Prostate gland (tissue), 2 donors: ENCODE measurements at regions not wholly inside any gene's neighbourhood (a gene's known extent, or its start where the extent isn't known, plus 50 kb on each side); places are given as distances from the start of the nearest gene placed in this dataset.

Source experiments
- DNase-seq: peaks from one replicate; pipeline ENCODE4 v3.0.0-alpha.2; 2019; ENCODE audit warnings: low spot score
- H3K27ac ChIP-seq, 2 donors: fragments of 200-600 bp; sonication (generic); 2 replicates each; pipeline ENCODE4 v1.5.1; 2017 to 2019
- H3K27me3 ChIP-seq: fragments of 200-600 bp; sonication (generic); replicated peaks from 2 replicates; pipeline ENCODE4 v1.5.1; 2019; ENCODE audit not compliant: insufficient read depth
- H3K36me3 ChIP-seq, 2 donors: fragments of 200-600 bp; sonication (generic); 1 replicate in 1 of 2; 2 replicates in 1 of 2; pipeline versions ENCODE4 v1.5.1 to v1.8.1; 2017 to 2019
- H3K4me1 ChIP-seq: fragments of 200-600 bp; sonication (generic); replicated peaks from 2 replicates; pipeline ENCODE4 v1.5.1; 2019
- H3K4me3 ChIP-seq, 2 donors: fragments of 200-600 bp; sonication (generic); 2 replicates each; pipeline ENCODE4 v1.5.1; 2017 to 2019
- H3K9me3 ChIP-seq: fragments of 200-600 bp; sonication (generic); 2 replicates; pipeline ENCODE4 v1.5.1; 2017
- POLR2A ChIP-seq: fragments of 450-650 bp; IDR thresholded peaks from one replicate; pipeline ENCODE4 v1.6.1; 2016; ENCODE audit warnings: antibody characterized with exemption, mild to moderate bottlenecking
- POLR2AphosphoS5 ChIP-seq: sonication (generic); formaldehyde crosslinking; IDR thresholded peaks from one replicate; pipeline ENCODE4 v1.6.1; 2017; ENCODE audit warnings: antibody characterized with exemption
- WGBS: methylation state at CpG from one replicate; pipeline ENCODE4 v1.1.5; 2018; 5-methylcytosine and 5-hydroxymethylcytosine counted together
- intact Hi-C: fragments of 100-400 bp; cut with DNase I; formaldehyde crosslinking; loops from one replicate; pipeline ENCODE4 v1.14.2; 2022
- TF ChIP-seq, protein P1 (sequence below), 4 experiments: fragments of 200-600 bp in 2 of 4; fragments of 450-650 bp in 2 of 4; sonication (generic) in 2 of 4; IDR thresholded peaks; 1 replicate in 3 of 4; 2 replicates in 1 of 4; pipeline ENCODE4 v1.5.1; 2016 to 2019; ENCODE audit warnings: antibody characterized with exemption in 4 of 4, mild to moderate bottlenecking in 2 of 4, moderate library complexity in 2 of 4

DNA sequence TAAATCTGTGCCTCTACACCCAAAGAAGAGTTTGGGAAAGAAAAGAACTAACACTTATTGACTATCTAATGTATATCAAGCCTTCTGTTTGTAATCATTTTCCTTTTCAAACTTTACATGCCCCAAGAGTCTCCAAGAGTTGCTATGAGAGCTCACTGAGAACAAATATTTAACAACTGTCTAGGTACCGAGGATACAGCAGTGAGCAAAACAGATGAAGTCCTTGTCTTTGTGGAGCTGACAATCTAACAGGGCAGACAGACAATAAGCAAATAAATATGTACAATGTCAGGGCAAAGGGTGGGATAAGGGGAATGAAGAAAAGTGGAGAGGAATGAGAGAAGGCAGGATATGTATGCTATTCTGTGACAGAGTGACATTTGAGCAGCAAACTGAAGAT lies 64.8 kb upstream of the KSR1 start:
- Histone ChIP-seq H3K27me3 (no peaks in the 10 kb centered on the region), H3K9me3 (no peaks in the 10 kb centered on the region), H3K27ac (no peak overlapping the region), H3K36me3 (no peaks in the 10 kb centered on the region), H3K4me3 (no peak overlapping the region), H3K4me1 (no peaks in the 10 kb centered on the region)
- WGBS: 29% methylated on average over 1 of the region's 1 CpG
- intact Hi-C loops: no loop called here
- TF ChIP-seq POLR2AphosphoS5 (no peak), POLR2A (no peak)
- TF ChIP-seq, protein P1, sequence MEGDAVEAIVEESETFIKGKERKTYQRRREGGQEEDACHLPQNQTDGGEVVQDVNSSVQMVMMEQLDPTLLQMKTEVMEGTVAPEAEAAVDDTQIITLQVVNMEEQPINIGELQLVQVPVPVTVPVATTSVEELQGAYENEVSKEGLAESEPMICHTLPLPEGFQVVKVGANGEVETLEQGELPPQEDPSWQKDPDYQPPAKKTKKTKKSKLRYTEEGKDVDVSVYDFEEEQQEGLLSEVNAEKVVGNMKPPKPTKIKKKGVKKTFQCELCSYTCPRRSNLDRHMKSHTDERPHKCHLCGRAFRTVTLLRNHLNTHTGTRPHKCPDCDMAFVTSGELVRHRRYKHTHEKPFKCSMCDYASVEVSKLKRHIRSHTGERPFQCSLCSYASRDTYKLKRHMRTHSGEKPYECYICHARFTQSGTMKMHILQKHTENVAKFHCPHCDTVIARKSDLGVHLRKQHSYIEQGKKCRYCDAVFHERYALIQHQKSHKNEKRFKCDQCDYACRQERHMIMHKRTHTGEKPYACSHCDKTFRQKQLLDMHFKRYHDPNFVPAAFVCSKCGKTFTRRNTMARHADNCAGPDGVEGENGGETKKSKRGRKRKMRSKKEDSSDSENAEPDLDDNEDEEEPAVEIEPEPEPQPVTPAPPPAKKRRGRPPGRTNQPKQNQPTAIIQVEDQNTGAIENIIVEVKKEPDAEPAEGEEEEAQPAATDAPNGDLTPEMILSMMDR (IDR thresholded peaks at IDR 0.05): no peak
- no peak for DNase-seq

DNA sequence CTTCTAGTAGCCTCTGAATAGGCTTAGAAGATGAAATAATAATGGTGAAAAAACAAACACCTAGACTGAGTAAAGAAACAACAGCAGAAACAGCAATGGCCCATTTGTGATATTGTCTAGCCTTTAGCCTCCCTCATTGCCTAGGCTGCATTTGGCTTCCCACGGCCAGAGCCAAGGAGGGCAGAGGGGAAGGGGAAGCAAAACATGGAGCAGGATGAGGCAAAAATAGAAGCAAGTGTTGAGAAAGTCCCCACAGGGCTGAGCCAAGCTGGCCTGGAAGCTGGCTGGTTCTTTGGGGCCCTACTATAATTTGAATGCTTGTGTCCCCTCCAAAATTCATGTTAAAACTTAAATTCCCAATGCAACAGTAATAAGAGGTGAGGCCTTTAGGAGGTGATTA lies 60.2 kb upstream of the KSR1 start:
- Histone ChIP-seq H3K27ac (no peak overlapping the region), H3K4me3 (no peak overlapping the region), H3K9me3 (no peaks in the 10 kb centered on the region), H3K4me1 (no peaks in the 10 kb centered on the region), H3K36me3 (no peaks in the 10 kb centered on the region), H3K27me3 (no peaks in the 10 kb centered on the region)
- intact Hi-C loops: no loop called here
- no peak for DNase-seq
- TF ChIP-seq POLR2AphosphoS5: no peak
- TF ChIP-seq, protein P1 (IDR thresholded peaks at IDR 0.05): no peak
- no peak for TF ChIP-seq POLR2A
- 76% methylated on average over 1 of the region's 1 CpG for WGBS

DNA sequence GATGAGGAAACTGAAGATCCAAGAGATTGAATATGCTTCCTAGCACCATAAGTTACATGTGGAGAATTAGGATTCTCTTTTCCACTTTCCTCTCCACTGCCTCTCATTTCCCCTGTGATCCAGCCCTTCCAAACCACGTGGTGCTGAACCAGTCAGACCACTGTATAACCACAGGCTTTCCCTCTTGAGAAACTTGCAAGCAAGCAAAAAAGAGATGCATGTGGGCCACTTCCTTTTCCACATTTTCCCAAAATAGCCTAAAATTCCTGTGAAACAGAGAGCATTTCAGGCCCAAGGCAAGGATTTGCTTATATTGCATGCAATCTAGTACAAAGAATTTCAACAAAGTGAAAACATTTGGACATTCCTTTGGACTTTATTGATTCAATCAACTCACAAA lies 59.3 kb upstream of the KSR1 start:
- intact Hi-C loops: no loop called here
- no peak for DNase-seq

DNA sequence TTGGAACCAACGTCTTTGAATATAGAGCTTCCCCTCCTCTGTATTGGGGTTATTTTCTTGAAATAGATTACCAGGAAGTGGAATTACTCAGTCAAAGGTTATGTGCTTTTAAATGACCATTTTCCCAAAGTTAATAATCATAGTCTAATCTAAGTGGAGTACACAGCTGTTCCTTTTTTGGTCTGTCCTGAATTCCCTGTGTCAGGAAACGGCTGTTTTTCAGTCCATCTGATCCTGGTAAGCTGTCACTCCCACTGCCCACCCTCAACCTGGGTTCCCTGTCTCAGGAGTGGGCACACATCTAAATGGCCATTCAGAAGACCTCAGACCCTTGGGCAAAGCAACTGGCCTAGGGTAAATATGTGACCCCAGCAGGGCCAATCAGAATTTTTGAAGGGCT lies 57.6 kb upstream of the KSR1 start:
- H3K27me3 ChIP-seq: no peaks in the 10 kb centered on the region
- H3K27ac ChIP-seq: no peak overlapping the region
- TF ChIP-seq POLR2AphosphoS5 (no peak), POLR2A (no peak)
- TF ChIP-seq, protein P1 (IDR thresholded peaks at IDR 0.05): no peak
- 64% methylated on average over 2 of the region's 2 CpGs for WGBS
- intact Hi-C loops: no loop called here
- H3K4me1 ChIP-seq: no peaks in the 10 kb centered on the region
- no peaks in the 10 kb centered on the region for H3K9me3 ChIP-seq
- no peak for DNase-seq
- H3K4me3 ChIP-seq: no peak overlapping the region
- H3K36me3 ChIP-seq: no peaks in the 10 kb centered on the region

More for the DNA sequence above, 59.3 kb upstream of the KSR1 start:
- no peaks in the 10 kb centered on the region for H3K4me1 ChIP-seq
- no peaks in the 10 kb centered on the region for H3K27me3 ChIP-seq
- no peaks in the 10 kb centered on the region for H3K9me3 ChIP-seq
- no peaks in the 10 kb centered on the region for H3K36me3 ChIP-seq
- H3K4me3 ChIP-seq: no peak overlapping the region
- TF ChIP-seq, protein P1 (IDR thresholded peaks at IDR 0.05): no peak
- TF ChIP-seq POLR2AphosphoS5: no peak
- TF ChIP-seq POLR2A: no peak
- H3K27ac ChIP-seq: no peak overlapping the region
- 14% methylated on average over 1 of the region's 1 CpG for WGBS

GRCh38 chr17:27400991-27401390 lies 55.3 kb upstream of the KSR1 start:
- intact Hi-C loops: no loop called here
- Histone ChIP-seq H3K36me3 (no peaks in the 10 kb centered on the region), H3K4me1 (no peaks in the 10 kb centered on the region), H3K4me3 (no peak overlapping the region), H3K27ac (no peak overlapping the region), H3K9me3 (no peaks in the 10 kb centered on the region), H3K27me3 (no peaks in the 10 kb centered on the region)
- 94% methylated on average over 6 of the region's 6 CpGs for whole genome bisulfite sequencing
- no peak for DNase-seq
- TF ChIP-seq, protein P1 (IDR thresholded peaks at IDR 0.05): no peak
- TF ChIP-seq POLR2A (no peak), POLR2AphosphoS5 (no peak)
